Natural killer cell (primary cell): ENCODE measurements at regions not wholly inside any gene's neighbourhood (a gene's known extent, or its start where the extent isn't known, plus 50 kb on each side); places are given as distances from the start of the nearest gene placed in this dataset.

Source experiments
- ATAC-seq, 3 donors: fragments of 150-1000 bp in 2 of 3; fragments of 200-7000 bp in 1 of 3; cut with Tn5 transposase; 1 replicate in 1 of 3; 2 replicates in 2 of 3; pipeline ENCODE4 v1.10.0; 2021; ENCODE audit warnings: mild to moderate bottlenecking in 2 of 3, moderate library complexity in 2 of 3
- DNase-seq, 2 donors: peaks; one replicate each; pipeline versions ENCODE4 v3.0.0 to v3.0.0-alpha.2; 2013 to 2021; ENCODE audit warnings: mixed read lengths in 1 of 2
- H3K27ac ChIP-seq: one replicate; pipeline ENCODE4 v1.5.1; 2013; ENCODE audit warnings: mild to moderate bottlenecking, low read length
- H3K27me3 ChIP-seq: one replicate; pipeline ENCODE4 v1.6.1; 2013; ENCODE audit warnings: low read length; ENCODE audit not compliant: control insufficient read depth, insufficient read depth
- H3K36me3 ChIP-seq: one replicate; pipeline ENCODE4 v1.6.1; 2013; ENCODE audit warnings: low read length; ENCODE audit not compliant: control insufficient read depth, insufficient read depth
- H3K4me1 ChIP-seq: one replicate; pipeline ENCODE4 v1.6.1; 2013; ENCODE audit warnings: low read length; ENCODE audit not compliant: control insufficient read depth, insufficient read depth
- H3K4me3 ChIP-seq: one replicate; pipeline ENCODE4 v1.5.1; 2013; ENCODE audit warnings: low read length
- H3K9me3 ChIP-seq: one replicate; pipeline ENCODE4 v1.6.1; 2013; ENCODE audit warnings: low read length; ENCODE audit not compliant: control insufficient read depth, insufficient read depth
- H3K27ac Mint-ChIP-seq, 2 donors: one replicate each; pipeline ENCODE4 v1.8.0; 2022; ENCODE audit warnings: mild to moderate bottlenecking in 2 of 2, mixed read lengths in 2 of 2, moderate library complexity in 1 of 2
- H3K27me3 Mint-ChIP-seq, 2 donors: one replicate each; pipeline ENCODE4 v1.8.0; 2022; ENCODE audit warnings: low read depth in 2 of 2, mixed read lengths in 2 of 2
- H3K36me3 Mint-ChIP-seq: one replicate; pipeline ENCODE4 v1.8.0; 2022; ENCODE audit warnings: mixed read lengths
- H3K4me1 Mint-ChIP-seq, 2 donors: one replicate each; pipeline ENCODE4 v1.8.0; 2022; ENCODE audit warnings: mixed read lengths in 2 of 2
- H3K4me3 Mint-ChIP-seq: one replicate; pipeline ENCODE4 v1.8.0; 2022; ENCODE audit warnings: mild to moderate bottlenecking, moderate library complexity, mixed read lengths
- H3K9me3 Mint-ChIP-seq, 2 donors: one replicate each; pipeline ENCODE4 v1.8.0; 2022; ENCODE audit warnings: mixed read lengths in 2 of 2
- CTCF ChIP-seq: fragments of 200-600 bp; IDR thresholded peaks from one replicate; pipeline ENCODE4 v1.8.0; 2022; ENCODE audit warnings: antibody characterized with exemption
- WGBS: methylation state at CpG from one replicate; pipeline ENCODE4 v1.1.7; 2013; ENCODE audit warnings: missing lambda C conversion rate; ENCODE audit not compliant: insufficient coverage; 5-methylcytosine and 5-hydroxymethylcytosine counted together
- intact Hi-C: fragments of 100-400 bp; cut with micrococcal nuclease; formaldehyde crosslinking; loops from one replicate; pipeline ENCODE4 v1.14.2; 2022

- intact Hi-C loops = no loop called here
- Histone ChIP-seq H3K4me3 (no peak overlapping the region), H3K36me3 (no peaks in the 10 kb centered on the region), H3K9me3 (no peaks in the 10 kb centered on the region), H3K4me1 (no peaks in the 10 kb centered on the region), H3K27me3 (no peaks in the 10 kb centered on the region), H3K27ac (no peak overlapping the region)
- ATAC-seq (no peak), DNase-seq (no peak)
- Mint-ChIP-seq H3K27ac (no peak overlapping the region), H3K4me3 (no peak overlapping the region), H3K9me3 (peaks cover 3 to 9% of the 10 kb centered on the region in 2 donors), H3K4me1 (no peaks in the 10 kb centered on the region), H3K27me3 (no peaks in the 10 kb centered on the region), H3K36me3 (no peaks in the 10 kb centered on the region)
- WGBS = 63% methylated on average over 3 of the region's 3 CpGs
- no peak for TF ChIP-seq CTCF
These were observed 167.7 kb downstream of the PAPSS1 start for GRCh38 chr4:107552306-107552705.

GRCh38 chr4:107548211-107548905 lies 171.7 kb downstream of the PAPSS1 start:
- no peaks in the 10 kb centered on the region for H3K36me3 ChIP-seq
- no peak overlapping the region for H3K4me3 ChIP-seq
- intact Hi-C loops = no loop called here
- H3K4me3 Mint-ChIP-seq = no peak overlapping the region
- TF ChIP-seq CTCF = no peak
- ATAC-seq (no peak), DNase-seq (no peak)
- H3K27ac Mint-ChIP-seq = no peak overlapping the region
- H3K4me1 Mint-ChIP-seq = no peaks in the 10 kb centered on the region
- no peak overlapping the region for H3K27ac ChIP-seq
- H3K27me3 ChIP-seq = no peaks in the 10 kb centered on the region
- H3K4me1 ChIP-seq = no peaks in the 10 kb centered on the region
- no peaks in the 10 kb centered on the region for H3K9me3 ChIP-seq
- H3K27me3 Mint-ChIP-seq = no peaks in the 10 kb centered on the region
- no peaks in the 10 kb centered on the region for H3K36me3 Mint-ChIP-seq
- peaks cover 0 to 4% of the 10 kb centered on the region in 2 donors for H3K9me3 Mint-ChIP-seq
- WGBS = 60% methylated on average over 6 of the region's 7 CpGs

DNA sequence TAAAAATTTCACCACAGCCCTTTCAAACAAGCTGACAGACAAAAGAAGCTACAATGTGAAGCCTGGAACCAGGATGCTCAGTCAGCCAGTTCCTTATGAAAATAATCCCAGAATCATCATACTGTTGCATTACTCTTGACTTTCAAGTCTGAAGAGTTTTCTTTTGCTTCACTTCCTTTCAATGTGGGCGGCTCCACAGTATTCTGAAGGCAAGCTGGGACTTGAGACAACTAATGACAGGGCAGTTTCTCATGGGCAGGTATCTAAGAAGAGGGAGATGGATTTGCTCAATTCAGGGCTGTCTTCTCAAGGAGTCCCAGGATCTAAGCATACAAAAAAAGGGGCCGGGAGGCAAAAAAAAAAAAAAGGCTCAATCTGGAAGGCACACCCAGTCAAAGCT lies 173.4 kb downstream of the PAPSS1 start:
- H3K36me3 Mint-ChIP-seq = no peaks in the 10 kb centered on the region
- Histone ChIP-seq H3K27me3 (no peaks in the 10 kb centered on the region), H3K4me1 (no peaks in the 10 kb centered on the region), H3K27ac (no peak overlapping the region), H3K9me3 (no peaks in the 10 kb centered on the region), H3K36me3 (no peaks in the 10 kb centered on the region), H3K4me3 (no peak overlapping the region)
- H3K27me3 Mint-ChIP-seq = no peaks in the 10 kb centered on the region
- ATAC-seq (no peak), DNase-seq (no peak)
- no peak overlapping the region for H3K27ac Mint-ChIP-seq
- peaks cover 0 to 4% of the 10 kb centered on the region in 2 donors for H3K9me3 Mint-ChIP-seq
- H3K4me3 Mint-ChIP-seq = no peak overlapping the region
- H3K4me1 Mint-ChIP-seq = no peaks in the 10 kb centered on the region
- 92% methylated on average over 2 of the region's 2 CpGs for WGBS
- intact Hi-C loops = no loop called here
- TF ChIP-seq CTCF = no peak

- Histone ChIP-seq H3K9me3 (no peaks in the 10 kb centered on the region), H3K4me3 (no peak overlapping the region), H3K4me1 (no peaks in the 10 kb centered on the region), H3K27me3 (no peaks in the 10 kb centered on the region), H3K27ac (no peak overlapping the region), H3K36me3 (no peaks in the 10 kb centered on the region)
- no peak overlapping the region for H3K4me3 Mint-ChIP-seq
- H3K36me3 Mint-ChIP-seq = no peaks in the 10 kb centered on the region
- no peaks in the 10 kb centered on the region for H3K27me3 Mint-ChIP-seq
- intact Hi-C loops = no loop called here
- no peak for TF ChIP-seq CTCF
- ATAC-seq (no peak), DNase-seq (no peak)
- 76% methylated on average over 2 of the region's 2 CpGs for WGBS
- no peak overlapping the region for H3K27ac Mint-ChIP-seq
- H3K4me1 Mint-ChIP-seq = no peaks in the 10 kb centered on the region
- H3K9me3 Mint-ChIP-seq = peaks cover 0 to 5% of the 10 kb centered on the region in 2 donors
These were observed 178.5 kb downstream of the PAPSS1 start for GRCh38 chr4:107541511-107541910.
